GM21526 (cell line): ENCODE measurements at regions not wholly inside any gene's neighbourhood (a gene's known extent, or its start where the extent isn't known, plus 50 kb on each side); places are given as distances from the start of the nearest gene placed in this dataset.
A peak's percentile ranks its signal among the peaks of the same experiment; 100 is the strongest.
"Not testable (repeated sequence)": the region's sequence is repeated elsewhere in the genome, so short reads cannot be mapped to it uniquely, and the experiment has no call there.

Experiments
- ATAC-seq: cut with Tn5 transposase; IDR thresholded peaks from one replicate; pipeline ENCODE4 v1.9.1; 2021; ENCODE audit warnings: moderate library complexity; ENCODE audit not compliant: unreplicated experiment, low FRiP score

GRCh38 chr6:34646714-34647113 is 49.9 kb downstream of the ILRUN start:
- no peak for ATAC-seq

DNA sequence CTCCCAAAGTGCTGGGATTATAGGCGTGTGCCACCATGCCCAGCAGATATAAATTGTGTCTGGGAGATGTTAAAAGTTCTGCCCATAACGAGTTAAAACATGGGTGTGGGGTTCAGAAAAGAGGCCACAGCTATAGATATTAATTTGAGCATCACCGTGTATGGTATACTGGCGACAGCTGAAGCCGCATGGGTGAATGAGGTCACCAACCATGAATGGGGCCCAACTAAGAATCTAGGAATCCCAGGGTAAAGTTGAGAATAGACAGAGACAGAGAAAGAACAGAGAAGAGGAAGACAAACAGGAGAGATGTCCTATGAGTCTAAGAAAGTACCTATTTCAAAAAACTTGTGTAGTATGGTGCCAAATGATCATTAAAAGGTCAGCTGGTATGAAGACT is 50.9 kb downstream of the ILRUN start:
- ATAC-seq = no peak

- no peak for ATAC-seq
Observed at GRCh38 chr6:34644716-34645115, 51.9 kb downstream of the ILRUN start.

DNA sequence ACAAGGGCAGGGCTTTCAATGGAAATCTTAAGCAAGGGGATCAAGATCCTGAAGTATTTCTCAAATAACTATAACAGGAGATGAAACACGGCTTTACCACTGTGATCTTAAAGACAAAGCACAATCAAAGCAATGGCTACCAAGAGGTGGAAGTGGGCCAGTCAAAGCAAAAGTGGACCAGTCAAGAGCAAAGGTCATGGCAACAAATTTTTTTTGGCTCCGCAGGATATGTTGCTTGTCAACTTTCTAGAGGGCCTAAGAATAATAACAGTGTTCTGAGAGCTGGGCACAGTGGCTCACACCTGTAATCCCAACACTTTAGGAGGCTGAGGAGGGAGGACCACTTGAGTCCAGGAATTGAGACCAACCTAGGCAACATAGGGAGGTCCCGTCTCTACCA is 54.1 kb downstream of the ILRUN start:
- no peak for ATAC-seq

- ATAC-seq = not testable (repeated sequence)
Observed at GRCh38 chr6:34640074-34640849, 56.3 kb downstream of the ILRUN start.

GRCh38 chr6:34638834-34639736 is 57.5 kb downstream of the ILRUN start:
- ATAC-seq = peak; percentile 50

DNA sequence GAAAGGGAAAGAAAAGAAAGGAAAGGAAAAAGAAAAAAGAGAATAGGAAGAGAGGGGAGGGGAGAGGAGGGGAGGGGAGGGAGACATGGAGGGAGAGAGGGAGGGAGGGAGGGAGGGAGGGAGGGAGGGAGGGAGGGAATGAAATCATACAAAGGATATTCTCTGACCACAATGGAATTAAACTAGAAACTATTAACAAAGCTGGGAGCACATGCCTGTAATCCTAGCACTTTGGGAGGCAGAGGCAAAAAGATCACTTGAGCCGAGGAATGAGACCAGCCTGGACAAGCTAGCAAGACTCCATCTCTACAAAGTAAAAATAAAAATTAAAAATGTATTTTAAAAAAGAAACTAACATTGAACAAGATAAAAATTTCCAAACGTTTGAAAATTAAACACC is 62.8 kb downstream of the ILRUN start:
- no peak for ATAC-seq

- ATAC-seq = no peak
Observed at GRCh38 chr6:34633256-34633655, 63.3 kb downstream of the ILRUN start.

- no peak for ATAC-seq
Observed at GRCh38 chr6:34630040-34630439, 66.5 kb downstream of the ILRUN start.

GRCh38 chr6:34627296-34627695 is 69.3 kb downstream of the ILRUN start:
- ATAC-seq = no peak

DNA sequence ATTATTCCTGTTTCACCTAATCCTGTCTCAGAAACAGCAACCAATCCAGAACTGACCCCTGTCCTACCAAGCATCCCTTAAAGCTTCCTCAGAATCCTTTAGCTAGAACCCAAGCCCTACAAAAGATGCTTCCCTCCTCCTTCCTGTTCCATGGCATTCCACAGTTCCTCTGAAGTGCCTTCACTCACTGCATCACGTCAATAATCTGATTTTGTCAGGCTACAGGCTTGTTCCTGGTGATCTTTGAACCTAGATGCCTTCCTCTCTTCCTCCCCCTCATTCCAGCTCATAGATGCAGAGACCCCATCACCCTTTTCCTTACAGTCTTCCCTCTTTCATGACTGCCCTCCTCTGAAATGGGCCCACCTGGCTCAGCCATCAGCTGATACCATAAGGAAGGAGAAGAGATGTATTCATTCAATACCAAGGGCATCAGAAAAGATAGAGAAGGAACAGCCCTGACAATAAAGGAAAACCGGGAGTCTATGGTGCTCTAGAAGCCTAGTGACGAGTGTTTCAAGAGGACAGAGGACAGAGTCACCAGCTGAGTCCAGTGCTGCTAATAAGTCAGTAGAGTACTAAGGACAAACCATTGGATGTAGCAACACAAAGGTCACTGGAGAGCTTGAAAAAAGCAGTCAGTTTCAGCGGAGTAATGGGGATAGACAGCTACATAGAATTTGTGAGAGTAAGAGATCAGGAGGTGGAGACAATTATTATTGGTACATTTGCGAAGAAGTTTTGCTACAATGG is 62.5 kb upstream of the SPDEF start:
- no peak for ATAC-seq

GRCh38 chr6:34617231-34617630 is 61.1 kb upstream of the SPDEF start:
- no peak for ATAC-seq

DNA sequence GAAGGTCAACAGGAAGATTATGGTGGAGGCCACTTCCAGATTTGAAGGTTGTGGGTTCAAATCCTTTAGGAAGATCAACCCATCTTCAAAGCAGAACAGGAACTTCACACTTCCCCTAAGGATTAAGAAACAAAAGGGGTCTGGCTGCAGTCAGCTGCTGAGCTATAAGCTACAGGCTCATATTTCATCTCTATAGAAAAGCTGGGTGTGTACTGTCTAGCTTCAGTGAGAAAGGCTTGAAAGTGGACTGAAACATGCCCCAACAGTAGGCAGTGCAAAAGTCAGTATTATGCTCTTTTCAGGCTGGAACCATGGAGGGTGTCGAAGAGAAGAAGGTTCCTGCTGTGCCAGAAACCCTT is 60.1 kb upstream of the SPDEF start:
- no peak for ATAC-seq

- no peak for ATAC-seq
Observed at GRCh38 chr6:34615574-34616226, 59.6 kb upstream of the SPDEF start.

DNA sequence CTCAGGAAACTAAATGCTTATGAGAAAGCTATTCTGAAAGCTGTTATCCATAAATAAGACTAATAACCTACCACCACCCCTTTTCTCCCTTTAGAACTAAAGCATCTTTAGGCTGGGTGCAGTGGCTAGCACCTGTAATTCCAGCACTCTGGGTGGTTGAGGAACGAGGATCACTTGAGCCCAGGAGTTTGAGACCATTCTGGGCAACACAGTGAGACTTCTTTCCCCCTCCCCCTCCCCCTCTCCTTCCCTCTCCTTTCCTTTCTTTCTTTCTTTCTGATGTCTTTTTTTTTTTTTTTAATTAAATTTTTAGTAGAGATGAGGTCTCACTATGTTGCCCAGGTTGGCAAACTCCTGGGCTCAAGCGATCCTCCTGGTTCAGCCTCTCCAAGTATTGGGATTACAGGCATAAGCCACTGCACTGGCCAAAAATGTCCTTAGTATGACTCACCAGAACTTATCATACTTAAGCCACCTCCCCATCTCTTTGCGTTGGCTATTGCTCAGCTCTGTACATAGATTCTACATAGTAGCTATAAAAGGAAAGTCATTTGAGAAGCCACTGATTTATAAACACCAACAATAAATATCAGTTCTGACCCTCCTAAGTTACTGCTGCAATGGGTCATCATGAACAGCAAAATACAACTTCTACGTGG is 54.8 kb upstream of the SPDEF start:
- no peak for ATAC-seq

DNA sequence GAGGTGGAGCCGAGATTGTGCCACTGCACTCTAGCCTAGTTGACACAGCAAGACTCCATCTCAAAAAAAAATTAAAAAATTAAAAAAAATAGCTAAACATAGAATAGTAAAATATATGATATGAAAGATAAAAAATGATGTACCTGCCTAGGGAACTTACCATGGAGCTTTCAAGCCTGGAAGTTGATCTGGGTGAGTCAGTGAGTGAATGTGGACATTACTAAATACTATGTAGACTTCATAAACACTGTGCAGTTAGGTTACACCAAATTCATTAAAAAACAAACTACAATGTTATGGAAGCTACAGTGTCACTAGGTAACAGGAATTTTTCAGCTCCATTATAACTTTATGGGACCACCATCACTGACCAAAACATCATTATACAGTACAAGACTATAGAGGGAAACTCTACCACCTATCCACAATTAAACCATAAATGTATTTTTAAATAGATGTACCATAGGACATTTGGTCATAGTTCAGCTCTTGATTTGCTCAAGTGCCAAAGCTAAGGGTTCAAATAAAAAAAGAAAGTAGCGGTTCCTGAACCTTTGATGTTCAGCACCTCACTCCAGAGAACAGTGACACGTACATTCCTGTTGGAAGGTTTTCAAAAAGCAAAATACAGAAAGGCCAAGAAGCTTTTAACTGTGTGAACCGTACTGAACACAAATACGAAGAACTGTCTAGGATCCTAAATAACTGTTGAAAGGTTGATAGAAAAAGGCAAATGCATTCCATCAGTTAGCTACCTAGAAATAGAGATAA is 52.4 kb upstream of the SPDEF start:
- no peak for ATAC-seq

DNA sequence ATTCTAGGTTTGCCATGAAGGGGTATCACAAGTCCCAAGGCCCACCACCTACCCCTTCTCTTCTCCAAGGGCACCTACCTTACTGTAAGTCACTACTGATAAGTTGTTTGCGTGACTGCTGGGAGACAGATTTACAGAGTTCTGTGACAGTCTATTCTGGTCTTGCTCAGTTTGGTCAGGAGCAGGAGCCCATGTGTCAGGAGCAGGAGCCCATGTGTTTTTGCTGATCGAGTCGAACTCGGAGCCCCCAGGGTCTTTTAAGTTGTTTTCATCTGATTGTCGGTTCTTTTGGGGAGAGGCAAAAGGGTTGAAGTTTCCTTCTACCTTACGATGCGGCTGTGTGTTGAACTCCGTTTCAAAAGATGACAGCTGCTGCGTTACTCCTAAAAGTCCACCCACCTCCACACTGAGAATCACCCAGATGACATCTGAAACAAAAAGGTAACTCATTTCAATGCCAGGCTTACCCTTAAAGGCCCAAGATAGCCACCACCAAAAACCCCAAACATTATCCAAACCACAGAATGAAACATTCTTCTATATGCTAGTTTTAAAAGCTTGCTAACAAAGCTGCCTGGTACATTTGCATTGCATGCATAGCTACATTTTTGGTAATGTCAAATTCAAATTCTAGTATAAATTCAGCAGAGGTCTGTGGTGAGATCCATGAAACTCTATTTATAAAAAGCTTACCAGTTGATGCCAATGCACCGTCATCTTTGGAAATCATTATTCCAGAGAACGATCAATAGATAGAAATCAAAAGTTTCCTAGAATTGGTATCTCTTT is 50.5 kb upstream of the SPDEF start:
- ATAC-seq = no peak
